ENCODE measurements at regions not wholly inside any gene's neighbourhood (a gene's known extent, or its start where the extent isn't known, plus 50 kb on each side); places are given as distances from the start of the nearest gene placed in this dataset.

DNA sequence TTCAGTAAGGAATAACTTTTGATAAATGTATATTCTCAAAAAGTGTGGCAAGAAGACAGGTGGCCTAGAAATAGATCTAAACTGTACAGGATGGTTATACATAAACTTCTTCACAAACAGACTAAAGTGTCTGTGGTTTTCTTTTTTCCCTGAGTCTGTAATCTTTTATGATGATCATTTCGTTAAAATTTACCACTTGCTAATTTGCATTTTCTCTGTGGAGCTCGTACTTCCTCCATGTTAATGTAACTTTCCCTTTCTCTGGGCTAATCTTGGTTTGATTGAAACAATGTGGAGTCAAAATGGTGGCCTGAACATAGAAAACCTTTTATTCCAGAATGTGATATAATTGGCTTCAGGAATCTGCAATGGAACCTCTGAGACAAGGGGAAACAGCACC, 166.2 kb downstream of the FTCDNL1 start:
- no peak overlapping the region for H3K9ac ChIP-seq (ENCODE audit: low read length)
- H3K9me3 ChIP-seq (ENCODE audit: insufficient read depth, low read length), result no peaks in the 10 kb centered on the region
- H3K36me3 ChIP-seq (ENCODE audit: low read length), result no peaks in the 10 kb centered on the region
- no peaks in the 10 kb centered on the region for H3F3A ChIP-seq (ENCODE audit: insufficient read depth)
- H4K20me1 ChIP-seq (ENCODE audit: low read depth, low read length), result no peaks in the 10 kb centered on the region
- no peak overlapping the region for H3K4me2 ChIP-seq (ENCODE audit: low read depth, low read length, poor library complexity, severe bottlenecking)
- TF ChIP-seq EZH2phosphoT487 (conservative IDR thresholded peaks at IDR 0.05; ENCODE audit: low read length), result no peak
- TF ChIP-seq, protein P1, sequence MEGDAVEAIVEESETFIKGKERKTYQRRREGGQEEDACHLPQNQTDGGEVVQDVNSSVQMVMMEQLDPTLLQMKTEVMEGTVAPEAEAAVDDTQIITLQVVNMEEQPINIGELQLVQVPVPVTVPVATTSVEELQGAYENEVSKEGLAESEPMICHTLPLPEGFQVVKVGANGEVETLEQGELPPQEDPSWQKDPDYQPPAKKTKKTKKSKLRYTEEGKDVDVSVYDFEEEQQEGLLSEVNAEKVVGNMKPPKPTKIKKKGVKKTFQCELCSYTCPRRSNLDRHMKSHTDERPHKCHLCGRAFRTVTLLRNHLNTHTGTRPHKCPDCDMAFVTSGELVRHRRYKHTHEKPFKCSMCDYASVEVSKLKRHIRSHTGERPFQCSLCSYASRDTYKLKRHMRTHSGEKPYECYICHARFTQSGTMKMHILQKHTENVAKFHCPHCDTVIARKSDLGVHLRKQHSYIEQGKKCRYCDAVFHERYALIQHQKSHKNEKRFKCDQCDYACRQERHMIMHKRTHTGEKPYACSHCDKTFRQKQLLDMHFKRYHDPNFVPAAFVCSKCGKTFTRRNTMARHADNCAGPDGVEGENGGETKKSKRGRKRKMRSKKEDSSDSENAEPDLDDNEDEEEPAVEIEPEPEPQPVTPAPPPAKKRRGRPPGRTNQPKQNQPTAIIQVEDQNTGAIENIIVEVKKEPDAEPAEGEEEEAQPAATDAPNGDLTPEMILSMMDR (IDR thresholded peaks at IDR 0.05; ENCODE audit: insufficient read depth, low read length, poor library complexity, severe bottlenecking), result no peak
- H3K27me3 ChIP-seq (ENCODE audit: low read length), result no peaks in the 10 kb centered on the region
- H3K79me2 ChIP-seq (ENCODE audit: insufficient read depth, low read length), result no peaks in the 10 kb centered on the region
- no peak overlapping the region for H2AFZ ChIP-seq (ENCODE audit: low read depth, low read length, severe bottlenecking)
- H3K27ac ChIP-seq (ENCODE audit: low read depth, low read length), result no peak overlapping the region
- no peaks in the 10 kb centered on the region for H3K9me2 ChIP-seq (replicated peaks; ENCODE audit: insufficient read depth, low read length)
- no peak overlapping the region for H3K4me3 ChIP-seq (ENCODE audit: insufficient read depth, low read length, poor library complexity, severe bottlenecking)

- Histone ChIP-seq H3K27me3 (ENCODE audit: low read length) (no peaks in the 10 kb centered on the region), H3F3A (ENCODE audit: insufficient read depth) (no peaks in the 10 kb centered on the region), H3K36me3 (ENCODE audit: low read length) (no peaks in the 10 kb centered on the region), H3K9me2 (replicated peaks; ENCODE audit: insufficient read depth, low read length) (no peaks in the 10 kb centered on the region), H3K27ac (ENCODE audit: low read depth, low read length) (no peak overlapping the region), H3K79me2 (ENCODE audit: insufficient read depth, low read length) (no peaks in the 10 kb centered on the region), H3K4me2 (ENCODE audit: low read depth, low read length, poor library complexity, severe bottlenecking) (no peak overlapping the region), H3K9me3 (ENCODE audit: insufficient read depth, low read length) (no peaks in the 10 kb centered on the region), H3K9ac (ENCODE audit: low read length) (no peak overlapping the region), H2AFZ (ENCODE audit: low read depth, low read length, severe bottlenecking) (no peak overlapping the region), H4K20me1 (ENCODE audit: low read depth, low read length) (no peaks in the 10 kb centered on the region), H3K4me3 (ENCODE audit: insufficient read depth, low read length, poor library complexity, severe bottlenecking) (no peak overlapping the region)
- TF ChIP-seq EZH2phosphoT487 (conservative IDR thresholded peaks at IDR 0.05; ENCODE audit: low read length), result no peak
- TF ChIP-seq, protein P1 (IDR thresholded peaks at IDR 0.05; ENCODE audit: insufficient read depth, low read length, poor library complexity, severe bottlenecking), result no peak
These were observed 166.8 kb downstream of the FTCDNL1 start for GRCh38 chr2:199684168-199684567.

DNA sequence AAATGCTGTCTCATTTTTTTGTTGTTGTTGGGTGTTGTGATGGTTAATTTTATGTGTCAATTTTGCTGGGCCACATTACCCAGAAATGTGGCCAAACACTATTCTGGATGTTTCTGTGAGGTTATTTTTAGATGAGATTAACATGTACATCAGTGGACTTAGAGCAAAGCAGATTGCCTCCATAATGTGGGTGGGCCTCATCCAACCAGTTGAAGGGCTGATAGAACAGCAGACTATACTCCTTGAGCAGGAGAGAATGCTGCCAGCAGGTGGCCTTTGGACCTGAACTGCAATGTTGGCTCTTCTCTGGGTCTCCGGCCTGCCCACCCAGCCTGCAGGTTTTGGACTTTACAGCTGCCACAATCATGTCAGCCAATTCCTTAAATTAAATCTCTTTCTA, 169.0 kb downstream of the FTCDNL1 start:
- Histone ChIP-seq H2AFZ (ENCODE audit: low read depth, low read length, severe bottlenecking) (no peak overlapping the region), H3K36me3 (ENCODE audit: low read length) (no peaks in the 10 kb centered on the region), H3K27ac (ENCODE audit: low read depth, low read length) (no peak overlapping the region), H3K79me2 (ENCODE audit: insufficient read depth, low read length) (no peaks in the 10 kb centered on the region), H3K4me2 (ENCODE audit: low read depth, low read length, poor library complexity, severe bottlenecking) (no peak overlapping the region), H3K9me2 (replicated peaks; ENCODE audit: insufficient read depth, low read length) (no peaks in the 10 kb centered on the region), H3K4me3 (ENCODE audit: insufficient read depth, low read length, poor library complexity, severe bottlenecking) (no peak overlapping the region), H3K27me3 (ENCODE audit: low read length) (no peaks in the 10 kb centered on the region), H3K9me3 (ENCODE audit: insufficient read depth, low read length) (no peaks in the 10 kb centered on the region), H3F3A (ENCODE audit: insufficient read depth) (no peaks in the 10 kb centered on the region), H3K9ac (ENCODE audit: low read length) (no peak overlapping the region), H4K20me1 (ENCODE audit: low read depth, low read length) (no peaks in the 10 kb centered on the region)
- no peak for TF ChIP-seq EZH2phosphoT487 (conservative IDR thresholded peaks at IDR 0.05; ENCODE audit: low read length)
- TF ChIP-seq, protein P1 (IDR thresholded peaks at IDR 0.05; ENCODE audit: insufficient read depth, low read length, poor library complexity, severe bottlenecking), result no peak

All from SU-DHL-6 (cell line).